C1 segment of cervical spinal cord (tissue), 14 donors: ENCODE measurements at regions not wholly inside any gene's neighbourhood (a gene's known extent, or its start where the extent isn't known, plus 50 kb on each side); places are given as distances from the start of the nearest gene placed in this dataset.
"Not testable (repeated sequence)": the region's sequence is repeated elsewhere in the genome, so short reads cannot be mapped to it uniquely, and the experiment has no call there.

Source experiments
- DNase-seq, 14 donors: peaks; one replicate each; lab custom pipeline; 2025; lab: John Stamatoyannopoulos, UW

DNA sequence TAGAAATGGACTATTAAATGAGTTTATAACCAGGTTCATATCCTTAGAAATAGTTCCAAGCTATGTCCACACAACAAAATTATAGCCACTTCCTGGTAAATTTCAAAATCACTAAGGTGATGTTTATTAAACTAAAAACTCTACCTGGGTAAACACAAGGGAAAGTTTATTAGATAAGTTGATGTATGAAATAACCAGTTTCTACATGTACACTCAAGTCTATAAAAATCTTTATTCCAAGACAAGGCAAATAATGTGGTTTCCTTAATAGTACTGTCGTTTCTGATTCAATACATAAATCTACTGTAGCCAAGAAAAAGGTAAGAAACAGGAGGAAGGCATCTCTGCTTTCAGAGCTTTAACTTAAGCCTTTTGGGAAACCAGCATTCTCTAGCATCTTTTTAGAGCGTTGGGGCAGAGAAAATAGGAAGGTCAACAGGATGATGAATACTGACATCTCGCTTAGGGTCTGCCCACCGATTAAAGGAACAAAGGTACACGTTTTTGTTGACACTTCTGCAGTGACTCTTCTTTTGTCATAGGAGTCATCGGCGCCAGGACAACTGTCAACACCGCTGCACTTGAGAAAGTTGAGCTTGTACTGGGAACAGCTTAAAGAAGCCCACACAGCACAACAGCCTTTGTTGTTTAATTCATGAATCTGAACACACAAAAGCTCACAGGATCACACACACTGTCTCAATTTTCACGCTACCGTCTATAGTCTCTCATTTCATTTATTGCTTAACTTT is 513.6 kb downstream of the SLCO4C1 start:
- no peak for DNase-seq

DNA sequence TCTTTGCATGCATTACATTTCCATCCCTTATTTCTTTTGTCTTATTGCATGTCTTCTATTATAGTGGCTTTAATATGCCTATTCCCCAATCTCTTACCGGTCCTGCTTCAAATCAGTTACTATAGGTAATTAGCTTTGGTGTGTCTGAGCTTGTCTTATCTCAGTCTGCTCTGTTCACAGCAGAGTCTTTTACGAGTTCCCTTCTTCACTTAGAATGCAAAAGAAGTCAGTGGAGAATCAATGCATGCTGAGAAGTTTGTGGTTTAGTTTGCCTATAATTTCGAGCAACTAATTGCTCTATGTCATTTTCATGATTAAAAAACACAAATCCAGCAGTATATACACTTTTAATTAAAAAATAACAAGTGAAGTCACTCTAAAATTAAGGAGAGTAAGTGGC is 545.0 kb downstream of the SLCO4C1 start:
- DNase-seq = no peak

- not testable (repeated sequence) for DNase-seq
Measured at GRCh38 chr5:101743000-101743399, 553.1 kb downstream of the SLCO4C1 start.

GRCh38 chr5:101728933-101729332 is 567.2 kb downstream of the SLCO4C1 start:
- DNase-seq = no peak

GRCh38 chr5:101721543-101721942 is 574.5 kb downstream of the SLCO4C1 start:
- DNase-seq = no peak

DNA sequence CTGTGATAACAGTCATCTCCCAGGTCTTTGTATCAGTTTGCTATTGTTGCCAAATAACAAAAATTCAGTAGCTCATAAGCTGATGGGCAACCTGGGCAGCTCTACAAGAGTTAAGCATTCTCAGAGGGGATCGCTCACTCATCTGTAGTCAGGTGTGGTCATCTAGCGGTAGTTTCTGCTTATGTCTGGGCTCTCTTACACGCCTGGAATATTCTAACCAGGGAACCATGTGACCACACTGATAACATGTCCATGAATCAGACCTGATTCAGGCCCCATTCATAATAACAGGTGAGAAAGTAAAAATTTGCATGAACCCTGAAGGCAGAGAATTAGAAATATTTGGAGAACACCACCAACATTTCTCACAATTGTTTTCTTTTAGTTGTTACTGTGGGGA is 576.1 kb downstream of the SLCO4C1 start:
- DNase-seq = no peak

- no peak for DNase-seq
Measured at GRCh38 chr5:101717721-101718120, 578.4 kb downstream of the SLCO4C1 start.

DNA sequence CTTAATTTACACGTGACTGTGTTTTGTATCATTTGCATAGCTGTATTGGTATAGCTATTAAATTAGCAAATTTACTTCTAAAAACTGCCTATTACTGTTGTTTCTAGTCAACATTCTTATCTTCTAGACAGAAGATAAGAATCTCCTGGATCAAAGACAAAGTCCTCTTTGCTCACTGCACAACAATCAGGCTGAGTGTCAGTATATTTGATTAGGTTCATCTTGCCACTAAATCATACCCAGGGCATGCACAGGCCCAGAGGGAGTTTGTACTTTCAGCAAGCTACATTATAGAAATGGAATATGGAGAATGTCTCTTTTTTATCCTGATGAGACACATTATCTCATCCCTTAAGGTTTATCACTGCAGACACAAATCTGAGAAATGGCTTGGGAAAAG is 579.1 kb downstream of the SLCO4C1 start:
- no peak for DNase-seq

DNA sequence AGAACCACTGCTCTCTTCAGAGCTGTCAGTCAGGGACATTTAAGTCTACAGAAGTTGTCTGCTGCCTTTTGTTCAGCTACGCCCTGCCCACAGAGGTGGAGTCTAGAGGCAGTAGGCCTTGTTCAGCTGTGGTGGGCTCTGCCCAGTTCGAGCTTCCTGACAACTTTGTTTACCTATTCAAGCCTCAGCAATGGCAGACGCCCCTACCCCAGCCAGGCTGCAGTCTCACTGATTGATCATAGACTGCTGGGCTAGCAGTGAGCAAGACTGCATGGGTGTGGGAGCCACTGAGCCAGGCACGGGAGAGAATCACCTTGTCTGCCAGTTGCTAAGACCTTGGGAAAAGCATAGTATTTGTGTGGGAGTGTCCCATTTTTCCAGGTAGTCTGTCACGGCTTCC is 580.3 kb downstream of the SLCO4C1 start:
- not testable (repeated sequence) for DNase-seq

GRCh38 chr5:101689306-101689705 is 606.8 kb downstream of the SLCO4C1 start:
- DNase-seq = no peak

- no peak for DNase-seq
Measured at GRCh38 chr5:101688156-101688555, 607.9 kb downstream of the SLCO4C1 start.

GRCh38 chr5:101687349-101687985 is 608.6 kb downstream of the SLCO4C1 start:
- no peak for DNase-seq

GRCh38 chr5:101686536-101687157 is 609.4 kb downstream of the SLCO4C1 start:
- DNase-seq = no peak

DNA sequence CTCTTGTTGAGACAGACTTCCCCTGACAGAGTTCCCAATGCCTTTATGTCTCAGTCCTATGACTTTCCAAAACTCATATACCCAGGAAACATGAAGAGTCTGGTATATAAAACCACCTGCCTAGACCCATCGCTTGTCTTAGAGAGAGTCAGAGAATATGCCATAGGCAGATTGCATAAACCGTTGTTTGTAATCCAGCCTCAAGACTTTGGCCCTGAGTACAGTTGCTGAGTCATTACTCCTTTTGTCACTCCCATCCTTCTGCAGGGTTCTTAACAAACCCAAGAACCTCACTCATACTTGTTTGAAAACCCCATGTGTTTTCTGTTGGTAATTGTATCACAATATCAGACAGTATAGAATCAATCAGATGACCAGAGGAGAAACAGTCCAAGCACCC is 616.3 kb downstream of the SLCO4C1 start:
- no peak for DNase-seq

DNA sequence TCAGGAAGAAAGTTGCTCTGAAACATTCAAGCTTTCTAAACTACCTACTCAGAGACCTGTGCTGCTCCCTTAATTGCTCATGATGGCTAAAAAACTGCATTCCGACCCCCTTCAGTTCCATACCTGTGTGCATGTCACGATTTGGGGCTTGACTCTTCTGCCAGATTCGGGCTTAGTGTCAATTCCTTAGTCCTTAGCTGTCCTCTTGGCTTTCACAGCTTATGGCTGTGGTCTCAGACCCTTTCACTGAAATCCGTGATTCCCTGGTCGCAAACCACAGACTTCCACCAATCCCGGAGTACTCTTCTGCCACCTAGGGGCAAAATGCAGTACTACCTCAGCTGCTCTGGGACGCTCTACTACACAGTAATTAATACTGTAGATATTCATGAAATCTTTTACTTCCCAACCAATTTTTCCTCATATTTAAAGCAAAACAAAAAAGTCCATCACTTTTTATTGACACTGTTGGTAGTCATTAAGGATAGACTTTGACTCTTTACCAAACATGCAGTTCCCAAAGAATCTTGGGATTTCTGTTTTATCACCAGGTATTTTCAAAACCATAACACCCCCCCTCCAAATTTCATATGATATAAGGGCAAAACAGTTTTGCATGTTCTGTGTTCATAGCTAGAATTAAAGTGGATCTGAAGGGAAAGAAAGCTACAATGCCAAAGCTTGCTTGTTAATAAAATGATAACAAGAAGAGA is 617.4 kb downstream of the SLCO4C1 start:
- DNase-seq = peak in 9 of 14 donors; percentile 1 to 30 (median 13)

- no peak for DNase-seq
Measured at GRCh38 chr5:101677961-101678360, 618.1 kb downstream of the SLCO4C1 start.

DNA sequence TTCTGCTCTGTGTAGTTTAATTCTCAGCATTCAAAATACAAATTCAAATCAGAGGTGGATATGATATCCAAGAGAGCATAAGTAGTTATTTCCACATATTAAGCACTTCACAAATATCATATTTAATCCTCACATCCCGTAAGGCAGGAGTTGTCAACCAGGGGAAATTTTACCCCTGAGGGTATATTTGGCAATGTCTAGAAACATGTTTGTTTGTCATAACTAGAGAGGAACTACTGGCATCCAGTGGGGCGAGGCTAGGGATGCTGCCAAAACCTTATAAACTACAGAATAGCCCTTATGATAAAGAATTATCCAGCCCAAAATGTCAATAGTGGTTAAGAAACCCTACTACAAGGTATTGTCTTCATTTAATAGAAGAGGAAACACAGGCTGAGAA is 619.4 kb downstream of the SLCO4C1 start:
- no peak for DNase-seq

- DNase-seq = no peak
Measured at GRCh38 chr5:101675510-101676219, 620.4 kb downstream of the SLCO4C1 start.

DNA sequence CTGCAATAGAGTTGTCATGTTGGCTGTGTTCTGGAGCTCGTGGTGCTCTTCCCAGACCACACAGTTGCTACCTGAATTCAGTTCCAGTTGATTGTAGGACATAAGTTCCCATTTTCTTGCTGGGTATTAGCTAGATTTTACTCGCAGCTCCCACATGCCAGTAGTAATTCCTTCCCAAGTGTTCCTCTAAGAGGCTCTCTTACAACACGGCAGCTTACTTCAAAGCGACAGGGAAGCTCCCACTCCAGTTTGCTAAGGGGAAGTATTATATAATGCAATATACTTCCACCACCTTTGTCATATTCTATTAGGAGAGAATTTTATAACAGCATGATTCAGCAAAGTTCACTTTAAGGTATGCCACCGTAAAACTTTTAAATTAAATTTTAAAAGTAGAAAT is 623.0 kb downstream of the SLCO4C1 start:
- DNase-seq = no peak

DNA sequence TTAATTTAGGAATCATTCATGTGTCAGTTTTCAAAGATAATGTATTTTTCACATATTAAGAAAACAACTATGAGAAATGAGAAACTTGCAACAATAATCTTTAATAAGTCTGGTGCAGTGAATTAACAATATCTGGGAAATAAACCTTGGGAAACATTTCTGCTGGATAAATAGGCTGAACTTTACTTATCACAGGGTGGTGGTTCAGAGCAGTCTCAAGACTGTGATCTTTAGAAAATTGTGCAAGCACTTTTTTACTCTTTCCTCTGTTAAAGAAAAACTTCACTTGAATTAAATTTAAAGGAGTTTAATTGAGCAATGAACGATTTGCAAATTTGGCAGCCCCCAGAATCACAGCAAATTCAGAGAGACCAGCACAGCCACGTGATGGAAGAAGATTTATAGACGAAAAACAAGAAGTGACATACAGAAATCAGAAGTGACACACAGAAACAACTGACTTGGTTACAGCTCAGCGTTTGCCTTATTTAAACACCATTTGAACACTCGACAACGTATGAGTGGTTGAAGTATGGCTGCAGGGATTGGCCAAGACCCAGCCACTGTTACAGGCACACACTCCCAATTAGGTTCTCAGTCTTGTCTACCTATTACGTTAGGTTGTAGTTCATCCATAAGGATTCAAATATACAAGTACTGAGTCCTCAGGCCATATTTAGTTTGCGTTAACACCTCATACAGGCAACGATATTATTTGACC is 631.9 kb downstream of the SLCO4C1 start:
- DNase-seq = no peak

DNA sequence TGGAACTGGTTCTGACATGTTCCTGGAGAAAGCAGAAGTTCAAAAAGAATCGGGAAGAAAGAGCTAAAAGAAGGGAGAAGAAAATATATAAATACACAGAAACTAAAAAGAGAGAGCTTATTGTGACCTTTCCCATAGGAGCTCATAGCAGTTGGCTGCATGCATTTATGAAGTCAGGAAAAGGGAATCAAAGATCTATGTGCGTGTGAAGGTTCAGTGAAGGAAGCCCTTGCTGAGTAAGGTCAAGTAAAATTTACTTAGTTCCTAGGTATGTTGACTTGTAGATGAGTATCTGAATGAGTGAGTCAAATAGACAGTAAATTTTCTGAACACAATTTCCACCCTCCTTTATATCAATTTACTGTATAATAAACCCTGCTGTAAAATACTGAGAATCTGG is 632.5 kb downstream of the SLCO4C1 start:
- no peak for DNase-seq
